Suprapubic skin (tissue), 4 donors: ENCODE measurements at regions not wholly inside any gene's neighbourhood (a gene's known extent, or its start where the extent isn't known, plus 50 kb on each side); places are given as distances from the start of the nearest gene placed in this dataset.

Experiments used
- POLR2A ChIP-seq, 2 donors: fragments of 450-650 bp; IDR thresholded peaks; one replicate each; pipeline ENCODE4 v1.6.1; 2017; ENCODE audit warnings: antibody characterized with exemption in 2 of 2, mild to moderate bottlenecking in 2 of 2, moderate library complexity in 2 of 2
- POLR2AphosphoS5 ChIP-seq, 3 donors: sonication (generic); formaldehyde crosslinking; IDR thresholded peaks; one replicate each; pipeline ENCODE4 v1.6.1; 2017; ENCODE audit warnings: antibody characterized with exemption in 3 of 3
- TF ChIP-seq, protein P1 (sequence below), 2 donors: fragments of 200-600 bp in 1 of 2; fragments of 450-650 bp in 1 of 2; sonication (generic) in 1 of 2; IDR thresholded peaks; one replicate each; pipeline ENCODE4 v1.5.1; 2016 to 2019; ENCODE audit warnings: antibody characterized with exemption in 2 of 2, mild to moderate bottlenecking in 1 of 2, moderate library complexity in 1 of 2

DNA sequence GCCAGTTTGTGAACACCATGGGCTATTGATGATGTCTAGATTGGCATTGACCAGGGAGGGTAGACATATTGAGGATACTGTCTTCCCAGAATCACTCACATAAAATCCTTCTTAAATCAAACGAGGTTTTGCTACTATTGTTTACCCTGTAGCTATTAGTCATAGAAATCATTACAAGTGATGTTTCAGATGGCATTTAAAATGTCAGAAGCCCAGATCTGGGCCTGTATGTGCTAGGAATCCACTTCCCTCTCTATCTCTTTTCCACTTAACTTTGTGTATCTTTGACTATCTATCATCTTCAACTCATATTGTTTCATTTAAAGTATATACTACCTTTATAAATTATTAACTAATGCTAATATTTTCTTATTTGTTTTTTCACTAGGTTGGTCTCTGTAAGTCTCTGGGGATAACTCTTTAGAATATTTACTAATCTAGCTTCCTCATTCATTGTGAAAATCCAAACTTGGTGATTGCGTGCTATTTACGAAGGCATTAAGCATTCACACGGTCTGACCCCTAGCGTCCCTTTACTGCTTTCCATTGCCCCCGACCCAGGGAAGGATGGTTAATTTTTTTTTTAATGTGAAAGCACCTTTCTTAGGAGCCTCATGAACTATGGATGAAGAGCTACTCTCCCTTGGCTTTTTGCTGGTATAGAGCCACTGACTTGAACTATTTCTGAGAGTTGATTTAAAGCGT lies 281.8 kb downstream of the GPATCH2 start:
- TF ChIP-seq, protein P1, sequence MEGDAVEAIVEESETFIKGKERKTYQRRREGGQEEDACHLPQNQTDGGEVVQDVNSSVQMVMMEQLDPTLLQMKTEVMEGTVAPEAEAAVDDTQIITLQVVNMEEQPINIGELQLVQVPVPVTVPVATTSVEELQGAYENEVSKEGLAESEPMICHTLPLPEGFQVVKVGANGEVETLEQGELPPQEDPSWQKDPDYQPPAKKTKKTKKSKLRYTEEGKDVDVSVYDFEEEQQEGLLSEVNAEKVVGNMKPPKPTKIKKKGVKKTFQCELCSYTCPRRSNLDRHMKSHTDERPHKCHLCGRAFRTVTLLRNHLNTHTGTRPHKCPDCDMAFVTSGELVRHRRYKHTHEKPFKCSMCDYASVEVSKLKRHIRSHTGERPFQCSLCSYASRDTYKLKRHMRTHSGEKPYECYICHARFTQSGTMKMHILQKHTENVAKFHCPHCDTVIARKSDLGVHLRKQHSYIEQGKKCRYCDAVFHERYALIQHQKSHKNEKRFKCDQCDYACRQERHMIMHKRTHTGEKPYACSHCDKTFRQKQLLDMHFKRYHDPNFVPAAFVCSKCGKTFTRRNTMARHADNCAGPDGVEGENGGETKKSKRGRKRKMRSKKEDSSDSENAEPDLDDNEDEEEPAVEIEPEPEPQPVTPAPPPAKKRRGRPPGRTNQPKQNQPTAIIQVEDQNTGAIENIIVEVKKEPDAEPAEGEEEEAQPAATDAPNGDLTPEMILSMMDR (IDR thresholded peaks at IDR 0.05), result no peak
- TF ChIP-seq POLR2AphosphoS5 (IDR thresholded peaks at IDR 0.05) (no peak), POLR2A (IDR thresholded peaks at IDR 0.05) (no peak)
